H9 (cell line): ENCODE measurements at regions not wholly inside any gene's neighbourhood (a gene's known extent, or its start where the extent isn't known, plus 50 kb on each side); places are given as distances from the start of the nearest gene placed in this dataset.

Experiments
- DNase-seq: peaks from one replicate; pipeline ENCODE4 v3.0.0-alpha.2; 2017
- H2AFZ ChIP-seq: one replicate; pipeline ENCODE4 v1.6.1; 2013; ENCODE audit warnings: mild to moderate bottlenecking, low read length, control low read depth, moderate library complexity
- H2AK5ac ChIP-seq: 2 replicates; pipeline ENCODE4 v1.6.1; 2013; ENCODE audit warnings: low read length, control low read depth, mixed read lengths; ENCODE audit not compliant: insufficient read length
- H2BK120ac ChIP-seq: one replicate; pipeline ENCODE4 v1.6.1; 2013; ENCODE audit warnings: low read depth, mild to moderate bottlenecking, low read length, control low read depth, inconsistent platforms; ENCODE audit not compliant: poor library complexity, severe bottlenecking
- H2BK12ac ChIP-seq: 2 replicates; pipeline ENCODE4 v1.6.1; 2013; ENCODE audit warnings: low read length, control low read depth, mixed read lengths, low read depth; ENCODE audit not compliant: insufficient read length
- H2BK15ac ChIP-seq: 2 replicates; pipeline ENCODE4 v1.6.1; 2013; ENCODE audit warnings: low read depth, low read length, control low read depth
- H2BK20ac ChIP-seq: one replicate; pipeline ENCODE4 v1.6.1; 2013; ENCODE audit warnings: low read depth, mild to moderate bottlenecking, low read length, control low read depth, inconsistent platforms; ENCODE audit not compliant: poor library complexity, severe bottlenecking
- H2BK5ac ChIP-seq: 2 replicates; pipeline ENCODE4 v1.6.1; 2013; ENCODE audit warnings: low read length, control low read depth, mixed read lengths; ENCODE audit not compliant: insufficient read length
- H3K14ac ChIP-seq: 2 replicates; pipeline ENCODE4 v1.6.1; 2013; ENCODE audit warnings: low read length, control low read depth; ENCODE audit not compliant: insufficient read depth
- H3K18ac ChIP-seq: 2 replicates; pipeline ENCODE4 v1.6.1; 2013; ENCODE audit warnings: low read depth, mild to moderate bottlenecking, mixed read lengths, low read length, control low read depth; ENCODE audit not compliant: insufficient read length
- H3K23ac ChIP-seq: 2 replicates; pipeline ENCODE4 v1.6.1; 2013; ENCODE audit warnings: low read length, control low read depth, mixed read lengths, low read depth; ENCODE audit not compliant: insufficient read length
- H3K23me2 ChIP-seq: 2 replicates; pipeline ENCODE4 v1.6.1; 2013; ENCODE audit warnings: low read depth, mild to moderate bottlenecking, mixed read lengths, low read length, control low read depth; ENCODE audit not compliant: insufficient read length, poor library complexity, severe bottlenecking
- H3K27ac ChIP-seq: 2 replicates; pipeline ENCODE4 v1.5.1; 2013; ENCODE audit warnings: low read length, control low read depth, mixed read lengths, low read depth; ENCODE audit not compliant: insufficient read length
- H3K27me3 ChIP-seq: 2 replicates; pipeline ENCODE4 v1.6.1; 2013; ENCODE audit warnings: low read length, control low read depth, inconsistent platforms; ENCODE audit not compliant: insufficient read depth
- H3K4ac ChIP-seq: 2 replicates; pipeline ENCODE4 v1.6.1; 2013; ENCODE audit warnings: low read depth, mild to moderate bottlenecking, control low read depth, inconsistent platforms, low read length, moderate library complexity
- H3K4me1 ChIP-seq: 2 replicates; pipeline ENCODE4 v1.6.1; 2013; ENCODE audit warnings: low read length, control low read depth, inconsistent platforms; ENCODE audit not compliant: insufficient read depth
- H3K4me2 ChIP-seq: 2 replicates; pipeline ENCODE4 v1.6.1; 2013; ENCODE audit warnings: low read length, control low read depth, mixed read lengths; ENCODE audit not compliant: insufficient read length, insufficient read depth
- H3K56ac ChIP-seq: 2 replicates; pipeline ENCODE4 v1.6.1; 2013; ENCODE audit warnings: low read depth, mild to moderate bottlenecking, mixed read lengths, low read length, control low read depth; ENCODE audit not compliant: insufficient read length
- H3K79me1 ChIP-seq: 2 replicates; pipeline ENCODE4 v1.6.1; 2013; ENCODE audit warnings: low read depth, mild to moderate bottlenecking, moderate library complexity, low read length, control low read depth, inconsistent platforms; ENCODE audit not compliant: insufficient read depth, poor library complexity, severe bottlenecking
- H3K79me2 ChIP-seq: 2 replicates; pipeline ENCODE4 v1.6.1; 2013; ENCODE audit warnings: low read length, control low read depth, inconsistent platforms; ENCODE audit not compliant: insufficient read depth
- H3K9ac ChIP-seq: 2 replicates; pipeline ENCODE4 v1.6.1; 2013; ENCODE audit warnings: low read length, control low read depth, mixed read lengths; ENCODE audit not compliant: insufficient read length; ENCODE audit errors: extremely low read depth
- H3K9me3 ChIP-seq: one replicate; pipeline ENCODE4 v1.6.1; 2013; ENCODE audit warnings: low read depth, low read length, inconsistent platforms; ENCODE audit not compliant: control insufficient read depth
- H3T11ph ChIP-seq: one replicate; pipeline ENCODE4 v1.6.1; 2013; ENCODE audit warnings: mild to moderate bottlenecking, low read length, control low read depth, inconsistent platforms
- H4K20me1 ChIP-seq: one replicate; pipeline ENCODE4 v1.6.1; 2013; ENCODE audit not compliant: control insufficient read depth, insufficient read length, insufficient read depth
- H4K5ac ChIP-seq: 2 replicates; pipeline ENCODE4 v1.6.1; 2013; ENCODE audit warnings: low read depth, mild to moderate bottlenecking, mixed read lengths, low read length, control low read depth; ENCODE audit not compliant: insufficient read length
- H4K8ac ChIP-seq: replicated peaks from 2 replicates; pipeline ENCODE4 v1.6.1; 2013; ENCODE audit warnings: low read length, control low read depth, mixed read lengths, low read depth; ENCODE audit not compliant: insufficient read length
- H4K91ac ChIP-seq: 2 replicates; pipeline ENCODE4 v1.6.1; 2013; ENCODE audit warnings: low read depth, mild to moderate bottlenecking, moderate library complexity, mixed read lengths, low read length, control low read depth; ENCODE audit not compliant: insufficient read length
- H3K27ac Mint-ChIP-seq, 3 experiments: 2 replicates in 2 of 3; 3 replicates in 1 of 3; pipeline ENCODE4 v1.8.0; 2020 to 2021; ENCODE audit warnings: mixed read lengths in 3 of 3, mild to moderate bottlenecking in 1 of 3, moderate library complexity in 1 of 3
- H3K27me3 Mint-ChIP-seq: 2 replicates; pipeline ENCODE4 v1.8.0; 2021; ENCODE audit warnings: low read depth, mild to moderate bottlenecking, moderate library complexity, mixed read lengths
- H3K36me3 Mint-ChIP-seq, 3 experiments: 2 replicates in 2 of 3; 3 replicates in 1 of 3; pipeline ENCODE4 v1.8.0; 2020 to 2021; ENCODE audit warnings: low read depth in 3 of 3, mixed read lengths in 3 of 3; ENCODE audit not compliant: insufficient read depth in 1 of 3
- H3K4me1 Mint-ChIP-seq, 2 experiments: 2 replicates each; pipeline ENCODE4 v1.8.0; 2020; ENCODE audit warnings: mixed read lengths in 2 of 2
- H3K4me3 Mint-ChIP-seq, 2 experiments: 2 replicates in 1 of 2; 3 replicates in 1 of 2; pipeline ENCODE4 v1.8.0; 2020 to 2021; ENCODE audit warnings: mild to moderate bottlenecking in 2 of 2, mixed read lengths in 2 of 2, moderate library complexity in 1 of 2
- H3K9me3 Mint-ChIP-seq, 2 experiments: 2 replicates in 1 of 2; 3 replicates in 1 of 2; pipeline ENCODE4 v1.8.0; 2020; ENCODE audit warnings: mild to moderate bottlenecking in 2 of 2, mixed read lengths in 2 of 2, moderate library complexity in 1 of 2
- WGBS: extraction: QIAGEN DNeasy Blood & Tissue Kit; methylation state at CpG from one replicate; pipeline ENCODE4 v1.1.7; 2013; ENCODE audit warnings: missing lambda C conversion rate, low lambda C conversion rate, mixed read lengths; ENCODE audit not compliant: insufficient read length; ENCODE audit errors: extremely low coverage; 5-methylcytosine and 5-hydroxymethylcytosine counted together
- TF ChIP-seq, protein P1 (sequence below): fragments of 200-600 bp; sonication (generic); conservative IDR thresholded peaks from 3 replicates; pipeline ENCODE4 v1.8.0; 2021; ENCODE audit warnings: antibody characterized with exemption, mild to moderate bottlenecking

DNA sequence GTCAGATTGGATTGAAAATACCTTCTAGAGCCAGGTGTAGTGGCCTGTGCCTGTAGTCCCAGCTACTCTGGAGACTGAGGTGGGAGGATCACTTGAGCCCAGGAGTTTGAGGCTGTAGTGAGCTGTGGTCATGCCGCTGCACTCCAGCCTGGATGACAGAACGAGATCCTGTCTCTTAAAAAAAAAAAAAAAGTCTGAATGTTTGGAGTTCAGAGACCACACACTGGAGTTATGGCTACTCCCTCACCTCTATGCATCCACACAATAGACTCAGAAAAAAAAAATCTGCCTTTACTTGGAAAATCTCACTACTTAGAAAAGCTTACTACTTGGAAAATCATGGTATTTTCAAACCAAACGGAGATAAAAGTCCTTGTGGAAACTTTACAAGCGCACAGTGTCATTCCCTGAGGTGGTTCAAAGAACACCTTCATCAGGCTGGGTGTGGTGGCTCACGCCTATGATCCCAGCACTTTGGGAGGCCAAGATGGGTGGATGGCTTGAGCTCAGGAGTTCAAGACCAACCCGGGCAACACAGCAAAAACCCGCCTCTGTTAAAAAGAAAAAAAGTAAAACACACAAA, 63.9 kb upstream of the PICALM start:
- H3K27ac Mint-ChIP-seq: no peak overlapping the region

More for the DNA sequence above, 63.9 kb upstream of the PICALM start:
- no peak overlapping the region for H2BK120ac ChIP-seq
- no peaks in the 10 kb centered on the region for H3K79me1 ChIP-seq
- H2AK5ac ChIP-seq: no peak overlapping the region
- no peak overlapping the region for H3K56ac ChIP-seq
- TF ChIP-seq, protein P1, sequence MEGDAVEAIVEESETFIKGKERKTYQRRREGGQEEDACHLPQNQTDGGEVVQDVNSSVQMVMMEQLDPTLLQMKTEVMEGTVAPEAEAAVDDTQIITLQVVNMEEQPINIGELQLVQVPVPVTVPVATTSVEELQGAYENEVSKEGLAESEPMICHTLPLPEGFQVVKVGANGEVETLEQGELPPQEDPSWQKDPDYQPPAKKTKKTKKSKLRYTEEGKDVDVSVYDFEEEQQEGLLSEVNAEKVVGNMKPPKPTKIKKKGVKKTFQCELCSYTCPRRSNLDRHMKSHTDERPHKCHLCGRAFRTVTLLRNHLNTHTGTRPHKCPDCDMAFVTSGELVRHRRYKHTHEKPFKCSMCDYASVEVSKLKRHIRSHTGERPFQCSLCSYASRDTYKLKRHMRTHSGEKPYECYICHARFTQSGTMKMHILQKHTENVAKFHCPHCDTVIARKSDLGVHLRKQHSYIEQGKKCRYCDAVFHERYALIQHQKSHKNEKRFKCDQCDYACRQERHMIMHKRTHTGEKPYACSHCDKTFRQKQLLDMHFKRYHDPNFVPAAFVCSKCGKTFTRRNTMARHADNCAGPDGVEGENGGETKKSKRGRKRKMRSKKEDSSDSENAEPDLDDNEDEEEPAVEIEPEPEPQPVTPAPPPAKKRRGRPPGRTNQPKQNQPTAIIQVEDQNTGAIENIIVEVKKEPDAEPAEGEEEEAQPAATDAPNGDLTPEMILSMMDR: no peak
- H3K9me3 ChIP-seq: no peaks in the 10 kb centered on the region
- H3K14ac ChIP-seq: no peak overlapping the region
- Mint-ChIP-seq H3K4me3 (no peak overlapping the region), H3K36me3 (no peaks in the 10 kb centered on the region), H3K9me3 (no peaks in the 10 kb centered on the region), H3K4me1 (no peaks in the 10 kb centered on the region), H3K27me3 (no peaks in the 10 kb centered on the region)
- no peaks in the 10 kb centered on the region for H4K20me1 ChIP-seq
- no peak for DNase-seq
- H3K4me1 ChIP-seq: no peaks in the 10 kb centered on the region
- no CpG with 5 or more reads among the region's 7 CpGs for WGBS
- no peak overlapping the region for H4K5ac ChIP-seq
- no peak overlapping the region for H2BK5ac ChIP-seq
- no peak overlapping the region for H3T11ph ChIP-seq
- H3K23me2 ChIP-seq: no peaks in the 10 kb centered on the region
- no peak overlapping the region for H3K23ac ChIP-seq
- H2BK12ac ChIP-seq: no peak overlapping the region
- H3K18ac ChIP-seq: no peak overlapping the region
- H4K91ac ChIP-seq: no peak overlapping the region
- H2BK15ac ChIP-seq: no peak overlapping the region
- H3K4ac ChIP-seq: no peak overlapping the region
- no peak overlapping the region for H3K4me2 ChIP-seq
- no peaks in the 10 kb centered on the region for H3K79me2 ChIP-seq
- H3K27me3 ChIP-seq: no peaks in the 10 kb centered on the region
- H2BK20ac ChIP-seq: no peak overlapping the region
- H2AFZ ChIP-seq: no peak overlapping the region
- no peak overlapping the region for H3K9ac ChIP-seq
- H4K8ac ChIP-seq: no peak overlapping the region
- no peak overlapping the region for H3K27ac ChIP-seq
